Keratinocyte (primary cell): ENCODE measurements at regions not wholly inside any gene's neighbourhood (a gene's known extent, or its start where the extent isn't known, plus 50 kb on each side); places are given as distances from the start of the nearest gene placed in this dataset.

Experiments used
- CTCF ChIP-seq, 3 experiments: IDR thresholded peaks in 1 of 3; conservative IDR thresholded peaks in 1 of 3; optimal IDR thresholded peaks in 1 of 3; 2 replicates in 2 of 3; 3 replicates in 1 of 3; pipeline versions ENCODE3 to v1.5.1; 2011; ENCODE audit warnings: low read length in 3 of 3, mild to moderate bottlenecking in 3 of 3, moderate library complexity in 2 of 3, control low read depth in 1 of 3, inconsistent platforms in 1 of 3; ENCODE audit not compliant: insufficient read depth in 2 of 3; ENCODE audit errors: extremely low read depth in 1 of 3
- EZH2 ChIP-seq: IDR thresholded peaks from one replicate; pipeline ENCODE4 v1.6.1; 2012; ENCODE audit warnings: inconsistent platforms, mild to moderate bottlenecking, low read length, moderate library complexity

DNA sequence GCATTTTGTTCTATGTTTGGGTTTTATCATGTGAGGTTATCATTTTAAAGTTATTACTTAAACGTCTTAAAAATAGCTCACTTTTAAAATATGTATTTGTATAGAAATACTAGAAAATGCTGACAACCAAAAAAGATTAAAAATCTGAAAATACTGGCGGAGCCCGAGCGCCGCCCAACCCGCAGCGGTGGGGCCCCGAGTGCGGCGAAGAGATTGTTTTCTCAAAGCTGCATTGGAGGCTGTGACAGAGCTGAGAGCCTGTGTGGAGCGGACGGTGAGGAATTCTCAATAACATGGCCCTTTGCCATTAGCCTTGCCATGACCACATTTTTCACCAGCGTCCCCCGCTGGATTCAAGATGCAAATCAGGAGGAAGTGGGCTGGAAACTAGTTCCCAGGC is 255.4 kb downstream of the NKX6-1 start:
- TF ChIP-seq CTCF (optimal IDR thresholded peaks at IDR 0.05 in 1 of 3, IDR thresholded peaks at IDR 0.05 in 1 of 3, conservative IDR thresholded peaks at IDR 0.05 in 1 of 3; ENCODE audit: extremely low read depth in 1 of 3, insufficient read depth in 2 of 3, low read length in 3 of 3) (no peak), EZH2 (no peak)
